ENCODE measurements at regions not wholly inside any gene's neighbourhood (a gene's known extent, or its start where the extent isn't known, plus 50 kb on each side); places are given as distances from the start of the nearest gene placed in this dataset.

- Mint-ChIP-seq H3K27ac (no peak overlapping the region), H3K36me3 (no peaks in the 10 kb centered on the region), H3K27me3 (no peaks in the 10 kb centered on the region), H3K4me1 (no peaks in the 10 kb centered on the region), H3K9me3 (peaks cover 14% of the 10 kb centered on the region), H3K4me3 (no peak overlapping the region)
Observed at GRCh38 chr11:91641153-91641552, 583.5 kb upstream of the FAT3 start.

DNA sequence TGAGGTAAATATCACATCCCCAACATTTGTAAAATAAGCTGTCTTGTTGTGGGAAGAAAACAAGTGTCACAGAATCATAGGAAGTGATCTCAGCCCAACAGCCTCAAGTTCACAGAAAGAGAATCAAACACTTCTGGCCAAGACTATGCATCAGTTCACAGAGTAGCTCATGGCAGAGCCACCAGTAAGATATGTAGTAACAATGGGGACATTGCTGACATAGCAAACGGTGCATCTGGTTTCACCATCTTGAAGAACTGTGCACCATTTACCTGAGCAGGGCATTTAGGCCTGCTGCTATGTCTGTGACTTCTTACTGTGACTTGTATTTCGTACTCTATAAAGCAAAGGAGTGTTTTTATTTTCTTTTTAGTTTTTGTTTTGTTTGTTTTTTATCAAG lies 585.3 kb upstream of the FAT3 start:
- Mint-ChIP-seq H3K27ac (no peak overlapping the region), H3K9me3 (peaks cover 13% of the 10 kb centered on the region), H3K36me3 (no peaks in the 10 kb centered on the region), H3K27me3 (no peaks in the 10 kb centered on the region), H3K4me3 (no peak overlapping the region), H3K4me1 (no peaks in the 10 kb centered on the region)

- no peak overlapping the region for H3K4me3 Mint-ChIP-seq
- H3K27me3 Mint-ChIP-seq = no peaks in the 10 kb centered on the region
- H3K27ac Mint-ChIP-seq = no peak overlapping the region
- H3K36me3 Mint-ChIP-seq = no peaks in the 10 kb centered on the region
- peaks cover 4% of the 10 kb centered on the region for H3K9me3 Mint-ChIP-seq
- H3K4me1 Mint-ChIP-seq = no peaks in the 10 kb centered on the region
Observed at GRCh38 chr11:91630916-91631673, 593.5 kb upstream of the FAT3 start.

- H3K27me3 Mint-ChIP-seq = no peaks in the 10 kb centered on the region
- no peaks in the 10 kb centered on the region for H3K36me3 Mint-ChIP-seq
- peaks cover 14% of the 10 kb centered on the region for H3K9me3 Mint-ChIP-seq
- H3K4me3 Mint-ChIP-seq = no peak overlapping the region
- no peaks in the 10 kb centered on the region for H3K4me1 Mint-ChIP-seq
- no peak overlapping the region for H3K27ac Mint-ChIP-seq
Observed at GRCh38 chr11:91625495-91625894, 599.1 kb upstream of the FAT3 start.

DNA sequence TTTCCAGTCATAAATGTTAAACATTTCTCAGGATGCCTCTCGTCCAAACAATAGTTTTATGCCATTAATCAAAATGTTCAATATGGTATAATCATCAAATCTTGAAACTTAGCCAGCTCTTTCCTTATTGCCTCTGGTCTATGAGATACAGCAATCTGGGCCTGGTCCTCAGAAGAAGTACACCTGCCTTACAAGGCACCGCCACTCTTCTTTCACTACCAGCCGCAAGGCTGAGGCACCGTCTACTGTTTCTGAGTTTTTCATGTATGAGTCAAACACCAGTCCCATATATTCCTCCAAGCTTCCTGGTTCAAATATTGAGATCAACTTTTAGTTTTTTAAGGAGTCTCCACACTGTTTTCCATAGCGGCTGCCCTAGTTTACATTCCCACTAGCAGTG lies 600.6 kb upstream of the FAT3 start:
- Mint-ChIP-seq H3K27me3 (no peaks in the 10 kb centered on the region), H3K9me3 (peaks cover 17% of the 10 kb centered on the region), H3K4me3 (no peak overlapping the region), H3K4me1 (no peaks in the 10 kb centered on the region), H3K27ac (no peak overlapping the region), H3K36me3 (no peaks in the 10 kb centered on the region)

GRCh38 chr11:91608677-91609076 lies 615.9 kb upstream of the FAT3 start:
- Mint-ChIP-seq H3K4me1 (no peaks in the 10 kb centered on the region), H3K27me3 (no peaks in the 10 kb centered on the region), H3K4me3 (no peak overlapping the region), H3K36me3 (no peaks in the 10 kb centered on the region), H3K27ac (no peak overlapping the region), H3K9me3 (peaks cover 12% of the 10 kb centered on the region)

DNA sequence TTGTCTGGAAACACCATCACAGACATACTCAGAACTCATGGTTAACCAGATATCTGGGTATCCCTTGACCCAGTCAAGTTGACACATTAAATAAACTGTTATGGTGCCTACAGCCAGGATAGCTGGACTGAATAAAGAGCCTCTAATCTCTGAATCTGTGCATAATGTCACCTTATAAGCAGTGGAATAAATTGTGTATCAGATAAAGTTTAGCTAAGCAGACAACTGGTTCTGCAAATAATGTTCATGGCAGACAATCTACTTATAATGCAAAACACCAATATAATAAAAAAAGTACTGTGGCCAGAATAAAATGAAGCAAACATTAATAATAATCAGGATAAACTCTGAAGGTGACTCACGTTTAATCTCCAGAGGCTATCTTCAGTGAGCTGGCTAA lies 628.5 kb upstream of the FAT3 start:
- Mint-ChIP-seq H3K4me1 (no peaks in the 10 kb centered on the region), H3K27me3 (no peaks in the 10 kb centered on the region), H3K36me3 (no peaks in the 10 kb centered on the region), H3K9me3 (peaks cover 20% of the 10 kb centered on the region), H3K4me3 (no peak overlapping the region), H3K27ac (no peak overlapping the region)

DNA sequence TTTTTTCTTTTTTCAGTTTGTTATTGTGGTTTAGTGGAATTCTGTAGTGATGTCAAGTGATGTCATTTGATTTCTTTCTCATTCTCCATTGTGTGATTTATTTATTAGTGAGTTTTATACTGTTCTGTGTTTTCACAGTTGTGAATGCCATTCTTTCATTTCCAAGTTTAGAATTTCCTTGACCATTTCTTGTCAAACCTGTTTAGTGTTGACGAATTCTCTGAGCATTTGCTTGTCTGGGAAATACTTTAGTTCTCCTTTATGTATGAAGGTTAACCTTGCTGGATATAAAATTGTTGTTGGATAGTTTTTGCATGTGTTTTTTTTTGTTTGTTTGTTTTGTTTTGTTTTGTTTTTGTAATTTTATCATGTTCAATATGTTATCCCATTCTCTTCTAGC lies 633.6 kb upstream of the FAT3 start:
- Mint-ChIP-seq H3K4me1 (no peaks in the 10 kb centered on the region), H3K36me3 (no peaks in the 10 kb centered on the region), H3K27me3 (no peaks in the 10 kb centered on the region), H3K4me3 (no peak overlapping the region), H3K9me3 (peaks cover 30% of the 10 kb centered on the region), H3K27ac (no peak overlapping the region)

DNA sequence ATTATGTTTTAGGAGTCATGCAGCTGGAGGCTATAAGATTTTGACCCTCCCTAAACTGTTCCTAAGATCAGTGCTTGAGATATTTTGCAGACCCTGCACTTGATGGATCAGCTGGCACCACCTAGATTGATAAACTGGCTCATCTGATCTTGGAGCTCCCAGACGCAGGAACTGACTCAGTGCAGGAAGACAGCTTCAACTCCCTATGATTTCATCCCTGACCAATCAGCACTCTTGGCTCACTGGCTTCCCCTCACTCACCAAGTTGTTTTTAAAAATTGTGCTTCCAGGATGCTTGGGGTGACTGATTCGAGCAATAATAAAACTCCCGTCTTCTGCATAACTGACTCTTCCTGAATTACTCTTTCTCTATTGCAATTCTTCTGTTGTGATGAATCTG lies 637.5 kb upstream of the FAT3 start:
- Mint-ChIP-seq H3K27ac (no peak overlapping the region), H3K27me3 (no peaks in the 10 kb centered on the region), H3K9me3 (peaks cover 21% of the 10 kb centered on the region)

GRCh38 chr11:91585035-91585801 lies 639.4 kb upstream of the FAT3 start:
- Mint-ChIP-seq H3K9me3 (peaks cover 14% of the 10 kb centered on the region), H3K36me3 (no peaks in the 10 kb centered on the region), H3K4me3 (no peak overlapping the region), H3K4me1 (no peaks in the 10 kb centered on the region), H3K27me3 (no peaks in the 10 kb centered on the region), H3K27ac (no peak overlapping the region)

More for the DNA sequence above, 637.5 kb upstream of the FAT3 start:
- Mint-ChIP-seq H3K4me1 (no peaks in the 10 kb centered on the region), H3K36me3 (no peaks in the 10 kb centered on the region), H3K4me3 (no peak overlapping the region)

- Mint-ChIP-seq H3K4me1 (no peaks in the 10 kb centered on the region), H3K9me3 (peaks cover 7% of the 10 kb centered on the region), H3K27ac (no peak overlapping the region), H3K27me3 (no peaks in the 10 kb centered on the region), H3K36me3 (no peaks in the 10 kb centered on the region), H3K4me3 (no peak overlapping the region)
Observed at GRCh38 chr11:91563176-91563575, 661.4 kb upstream of the FAT3 start.

DNA sequence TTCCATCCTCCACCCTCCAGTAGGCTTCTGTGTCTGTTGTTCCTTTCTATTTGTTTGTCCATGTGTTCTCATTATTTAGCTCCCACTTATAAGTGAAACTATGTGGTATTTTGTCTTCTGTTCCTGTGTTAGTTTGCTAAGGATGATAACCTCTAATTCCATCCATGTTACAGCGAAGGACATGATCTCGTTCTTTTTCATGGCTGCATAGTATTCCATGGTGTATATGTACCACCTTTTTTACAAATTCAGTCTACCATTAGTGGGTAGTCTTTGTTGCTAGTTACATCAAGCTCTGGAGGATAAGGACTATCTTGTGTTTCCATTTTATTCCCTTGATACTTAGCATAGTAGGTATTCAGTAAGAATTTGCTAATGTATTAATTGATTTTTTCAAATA lies 664.2 kb upstream of the FAT3 start:
- H3K9me3 Mint-ChIP-seq = peaks cover 7% of the 10 kb centered on the region
- H3K4me1 Mint-ChIP-seq = no peaks in the 10 kb centered on the region
- no peaks in the 10 kb centered on the region for H3K36me3 Mint-ChIP-seq
- H3K27me3 Mint-ChIP-seq = no peaks in the 10 kb centered on the region
- no peak overlapping the region for H3K27ac Mint-ChIP-seq
- H3K4me3 Mint-ChIP-seq = no peak overlapping the region

DNA sequence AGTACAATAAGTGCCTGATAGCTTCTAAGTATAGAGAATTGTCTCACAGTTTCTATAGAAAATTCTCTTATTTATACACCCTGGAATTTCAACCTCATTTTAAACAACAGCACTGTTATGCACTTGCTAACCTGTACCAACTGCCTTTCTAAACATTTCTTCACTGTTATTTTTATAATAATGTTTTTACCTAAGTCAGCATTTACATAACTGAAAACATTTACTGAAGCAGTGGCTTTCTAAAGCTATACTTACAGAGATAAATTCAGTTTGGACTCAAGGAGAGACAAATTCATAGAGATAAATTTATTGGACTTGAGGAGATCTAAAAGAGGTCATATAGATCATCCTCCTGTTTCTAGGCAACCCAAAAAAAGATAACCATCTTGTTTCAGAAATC lies 686.6 kb upstream of the FAT3 start:
- Mint-ChIP-seq H3K4me3 (no peak overlapping the region), H3K9me3 (peaks cover 14% of the 10 kb centered on the region), H3K27me3 (no peaks in the 10 kb centered on the region), H3K36me3 (no peaks in the 10 kb centered on the region), H3K4me1 (no peaks in the 10 kb centered on the region), H3K27ac (no peak overlapping the region)

DNA sequence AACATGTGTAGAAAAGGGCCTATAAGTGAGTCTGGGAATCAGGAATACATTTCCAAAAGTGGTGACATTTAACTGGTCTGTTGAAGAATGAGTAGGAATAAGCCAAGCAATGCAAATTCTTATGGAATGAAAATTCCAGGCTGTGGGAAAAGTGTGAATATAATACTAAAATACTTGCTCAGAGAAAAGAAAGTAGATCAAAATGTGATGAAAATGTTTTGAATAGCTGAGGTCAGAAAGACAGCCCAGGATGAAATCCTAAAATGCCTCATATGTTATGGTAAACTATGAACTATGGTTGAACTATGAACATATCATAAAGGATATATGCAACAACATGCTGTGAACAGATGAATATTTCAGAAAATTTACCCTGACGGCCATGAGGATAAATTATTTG lies 688.3 kb upstream of the FAT3 start:
- Mint-ChIP-seq H3K27ac (no peak overlapping the region), H3K27me3 (no peaks in the 10 kb centered on the region), H3K9me3 (peaks cover 9% of the 10 kb centered on the region), H3K4me1 (no peaks in the 10 kb centered on the region), H3K36me3 (no peaks in the 10 kb centered on the region), H3K4me3 (no peak overlapping the region)

DNA sequence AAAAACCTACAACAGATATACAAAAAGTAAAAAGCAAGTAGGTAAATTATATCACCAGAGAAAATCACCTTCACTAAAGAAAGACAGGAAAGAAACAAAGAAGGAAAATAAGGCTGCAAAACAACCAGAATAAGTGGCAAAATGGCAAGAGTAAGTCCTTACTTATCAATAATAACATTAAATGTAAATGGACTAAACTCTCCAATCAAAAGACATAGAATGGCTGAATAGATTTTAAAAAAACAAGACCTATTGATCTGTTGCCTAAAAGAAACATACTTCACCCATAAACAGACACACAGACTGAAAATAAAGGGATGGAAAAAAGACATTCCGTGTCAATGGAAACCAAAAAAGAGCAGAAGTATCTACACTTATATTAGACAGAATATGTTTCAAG lies 695.7 kb upstream of the FAT3 start:
- no peaks in the 10 kb centered on the region for H3K36me3 Mint-ChIP-seq
- no peak overlapping the region for H3K27ac Mint-ChIP-seq
- H3K27me3 Mint-ChIP-seq = no peaks in the 10 kb centered on the region
- H3K9me3 Mint-ChIP-seq = peaks cover 14% of the 10 kb centered on the region
- H3K4me1 Mint-ChIP-seq = no peaks in the 10 kb centered on the region
- H3K4me3 Mint-ChIP-seq = no peak overlapping the region

DNA sequence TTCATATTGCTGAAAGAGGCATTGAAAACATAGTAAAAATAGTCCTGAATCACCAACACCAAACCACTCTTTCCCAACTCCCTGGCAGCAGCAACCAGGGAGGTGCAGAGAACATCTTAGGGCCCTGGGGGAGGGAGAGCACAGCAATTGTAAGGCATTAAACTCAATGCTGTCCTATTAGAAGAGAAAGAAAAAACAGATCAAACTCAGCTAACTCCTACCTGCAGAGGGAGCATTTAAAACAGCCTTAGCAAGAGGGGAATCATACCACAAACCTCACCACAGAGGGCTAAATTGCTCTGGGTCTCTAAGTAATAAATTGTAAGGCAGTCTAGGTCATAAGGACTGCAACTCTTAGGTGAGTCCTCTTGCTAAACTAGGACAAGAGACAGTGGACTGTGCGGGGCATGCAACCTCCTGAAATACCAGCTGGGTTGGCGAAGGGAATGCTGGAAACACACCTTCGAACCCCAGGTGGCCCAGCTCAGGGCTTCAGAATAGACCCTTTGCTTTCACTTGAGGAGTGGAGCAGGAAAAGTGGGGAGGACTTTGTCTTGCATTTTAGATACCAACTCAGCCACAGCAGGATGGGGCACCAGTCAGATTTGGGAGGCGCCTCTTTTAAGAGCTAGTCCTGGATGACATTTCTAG lies 697.1 kb upstream of the FAT3 start:
- Mint-ChIP-seq H3K27me3 (no peaks in the 10 kb centered on the region), H3K4me3 (no peak overlapping the region), H3K36me3 (no peaks in the 10 kb centered on the region), H3K27ac (no peak overlapping the region), H3K4me1 (no peaks in the 10 kb centered on the region), H3K9me3 (peaks cover 14% of the 10 kb centered on the region)
